GM12875 (cell line): ENCODE measurements at regions not wholly inside any gene's neighbourhood (a gene's known extent, or its start where the extent isn't known, plus 50 kb on each side); places are given as distances from the start of the nearest gene placed in this dataset.
"Not testable (repeated sequence)": the region's sequence is repeated elsewhere in the genome, so short reads cannot be mapped to it uniquely, and the experiment has no call there.

Experiments used
- H3K4me3 ChIP-seq: one replicate; pipeline ENCODE4 v1.5.1; 2011; ENCODE audit warnings: low read depth, low read length, control low read depth
- CTCF ChIP-seq: IDR thresholded peaks from 2 replicates; pipeline ENCODE4 v1.5.1; 2011; ENCODE audit warnings: low read depth, mild to moderate bottlenecking, control low read depth, inconsistent platforms, low read length, moderate library complexity, borderline replicate concordance; ENCODE audit not compliant: insufficient read depth

DNA sequence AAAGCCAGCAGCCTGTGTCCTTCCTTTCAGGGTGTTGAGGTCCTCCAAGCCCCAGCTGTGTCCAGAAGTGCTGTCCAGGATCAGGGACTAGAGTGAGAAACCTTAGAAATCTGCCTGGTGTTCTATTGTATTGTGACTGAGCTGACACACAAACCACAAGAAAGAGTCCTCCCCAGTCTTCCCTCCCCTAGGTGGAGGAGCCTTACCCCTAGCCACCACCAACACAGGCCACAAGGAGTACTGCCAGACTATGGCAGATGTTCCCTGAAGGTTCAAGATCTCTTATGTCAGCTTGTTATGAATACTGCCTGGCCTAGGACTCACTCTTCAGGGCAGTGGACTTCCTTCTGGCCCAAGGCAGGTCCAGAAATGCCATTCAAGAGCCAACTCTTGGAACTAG lies 514.1 kb upstream of the PITX2 start:
- H3K4me3 ChIP-seq, result no peak overlapping the region
- no peak for TF ChIP-seq CTCF

GRCh38 chr4:111143510-111143909 lies 520.6 kb upstream of the PITX2 start:
- no peak overlapping the region for H3K4me3 ChIP-seq
- TF ChIP-seq CTCF, result no peak

GRCh38 chr4:111154934-111155333 lies 532.1 kb upstream of the PITX2 start:
- H3K4me3 ChIP-seq, result no peak overlapping the region
- TF ChIP-seq CTCF, result no peak

DNA sequence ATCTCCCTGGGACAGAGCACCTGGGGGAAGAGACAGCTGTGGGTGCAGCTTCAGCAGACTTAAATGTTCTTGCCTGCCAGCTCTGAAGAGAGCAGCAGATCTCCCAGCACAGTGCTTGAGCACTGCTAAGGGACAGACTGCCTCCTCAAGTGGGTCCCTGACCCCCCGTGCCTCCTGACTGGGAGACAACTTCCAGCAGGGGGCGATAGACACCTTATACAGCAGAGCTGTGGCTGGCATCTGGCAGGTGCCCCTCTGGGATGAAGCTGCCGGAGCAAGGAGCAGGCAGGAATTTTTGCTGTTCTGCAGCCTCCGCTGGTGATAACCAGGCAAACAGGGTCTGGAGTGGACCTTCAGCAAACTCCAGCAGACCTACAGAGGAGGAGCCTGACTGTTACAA lies 541.7 kb upstream of the PITX2 start:
- H3K4me3 ChIP-seq, result not testable (repeated sequence)
- TF ChIP-seq CTCF, result peak; percentile 34; the same call in 1 of the 2 replicates

DNA sequence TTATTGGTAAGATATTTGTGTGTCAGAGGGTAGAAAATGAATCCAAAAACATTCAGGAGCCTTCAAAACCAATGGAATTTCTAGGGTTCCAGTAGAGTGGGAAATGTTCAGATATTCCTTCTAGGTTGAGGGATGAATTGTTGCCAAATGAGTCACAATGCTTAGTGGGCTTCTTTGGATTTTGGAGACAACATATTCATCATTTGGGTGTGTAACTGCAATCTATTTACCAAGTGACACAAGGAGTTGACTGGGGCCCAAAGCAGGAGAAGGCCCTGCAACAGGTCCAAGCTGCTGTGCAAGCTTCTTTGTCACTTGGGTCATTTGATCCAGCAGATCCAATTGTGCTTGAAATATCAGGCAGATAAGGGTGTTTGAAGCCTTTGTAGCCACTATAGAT lies 551.5 kb upstream of the PITX2 start:
- no peak for TF ChIP-seq CTCF
- no peak overlapping the region for H3K4me3 ChIP-seq

GRCh38 chr4:111178231-111178630 lies 555.4 kb upstream of the PITX2 start:
- no peak for TF ChIP-seq CTCF
- no peak overlapping the region for H3K4me3 ChIP-seq

GRCh38 chr4:111187108-111187507 lies 564.2 kb upstream of the PITX2 start:
- no peak overlapping the region for H3K4me3 ChIP-seq
- no peak for TF ChIP-seq CTCF
